GM19328 (cell line): ENCODE measurements at regions not wholly inside any gene's neighbourhood (a gene's known extent, or its start where the extent isn't known, plus 50 kb on each side); places are given as distances from the start of the nearest gene placed in this dataset.

ENCODE experiments used
- ATAC-seq: cut with Tn5 transposase; IDR thresholded peaks from one replicate; pipeline ENCODE4 v1.9.1; 2021; ENCODE audit warnings: mild to moderate bottlenecking, moderate library complexity; ENCODE audit not compliant: unreplicated experiment

DNA sequence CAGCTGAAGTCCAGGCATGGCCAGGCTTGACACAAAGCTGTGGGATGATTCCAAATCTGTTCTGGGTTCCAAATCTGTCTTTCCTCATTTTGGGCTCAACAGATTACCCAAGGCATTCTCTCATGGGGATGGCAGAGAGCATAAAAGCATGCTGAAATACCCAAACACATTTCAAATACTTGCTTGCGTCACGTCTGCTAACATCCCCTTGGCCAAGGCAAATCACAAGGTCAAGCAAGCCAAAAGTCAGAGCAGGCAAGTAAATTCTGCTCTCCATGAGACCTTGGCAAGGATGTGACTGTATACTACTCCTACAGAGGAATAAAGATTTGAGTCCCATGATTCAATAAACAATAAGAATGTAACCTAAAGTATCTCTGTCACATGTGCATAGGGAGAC is 306.7 kb downstream of the EPB41L4A start:
- no peak for ATAC-seq

DNA sequence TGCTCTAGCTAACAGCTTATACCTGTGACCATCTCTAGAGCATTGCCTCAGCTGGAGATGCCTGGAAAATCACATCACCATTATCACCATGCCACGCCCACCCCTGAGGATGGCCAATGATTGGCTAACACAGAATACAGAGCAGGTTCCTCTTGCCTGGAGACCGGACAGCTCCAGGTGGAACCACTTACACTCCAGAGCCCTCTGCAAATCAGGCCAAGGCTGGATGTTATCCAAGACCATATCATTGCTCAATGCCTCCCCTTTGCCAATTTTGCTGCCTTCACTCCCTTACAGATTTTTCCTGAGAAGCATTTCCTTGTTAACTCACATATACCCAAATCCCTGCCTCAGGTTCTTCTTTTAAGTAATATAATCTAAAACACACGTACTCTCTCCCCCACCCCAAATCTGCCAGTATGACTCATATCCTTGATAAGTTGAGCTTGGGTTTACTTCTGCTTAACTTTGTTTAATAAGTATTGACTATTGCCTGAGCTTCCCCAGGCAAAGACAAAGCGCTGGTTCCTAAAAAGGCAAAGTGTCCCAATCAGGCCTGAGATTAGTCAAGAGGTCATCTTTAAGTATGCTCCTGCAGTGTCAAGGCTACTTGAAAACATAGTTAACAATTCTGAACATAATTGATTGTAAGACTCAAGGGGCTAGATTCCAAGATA is 309.6 kb downstream of the EPB41L4A start:
- ATAC-seq, result no peak

DNA sequence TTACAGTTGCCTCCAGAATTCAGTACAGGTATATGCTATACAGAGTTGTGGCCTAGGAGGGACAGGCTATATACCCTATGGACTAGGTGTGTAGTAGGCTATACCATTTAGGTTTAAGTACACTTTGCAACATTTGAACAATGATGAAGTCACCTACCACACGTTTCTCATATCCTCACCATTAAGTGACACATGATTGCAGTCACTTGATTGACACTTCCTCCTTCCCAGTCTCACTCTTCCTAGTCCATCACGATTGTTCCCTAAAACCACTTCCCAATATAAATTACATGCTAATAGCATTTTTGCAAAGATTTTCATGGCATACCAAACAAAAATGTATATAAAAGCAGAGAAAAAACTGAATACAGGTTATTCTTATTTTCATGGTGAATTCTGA is 312.2 kb downstream of the EPB41L4A start:
- ATAC-seq, result no peak

DNA sequence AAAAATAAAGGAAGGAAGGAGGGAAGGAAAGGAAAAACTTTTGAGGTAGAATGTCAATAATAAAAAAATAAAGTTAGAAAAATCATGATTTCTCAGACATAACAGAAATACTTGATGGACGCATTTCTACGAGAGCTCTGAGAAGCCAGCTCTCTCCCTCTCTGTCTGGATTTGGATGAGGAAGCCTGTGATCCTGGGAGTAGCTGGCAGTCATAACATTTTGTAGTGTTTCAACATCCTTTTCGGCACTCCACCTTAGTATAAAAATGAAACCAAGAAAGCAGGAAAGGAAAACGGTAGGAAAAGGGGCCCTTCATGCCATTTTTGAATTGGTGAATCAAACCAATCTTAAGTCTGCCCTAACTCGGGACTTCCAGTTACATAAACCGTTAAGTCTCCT is 321.3 kb downstream of the EPB41L4A start:
- no peak for ATAC-seq

DNA sequence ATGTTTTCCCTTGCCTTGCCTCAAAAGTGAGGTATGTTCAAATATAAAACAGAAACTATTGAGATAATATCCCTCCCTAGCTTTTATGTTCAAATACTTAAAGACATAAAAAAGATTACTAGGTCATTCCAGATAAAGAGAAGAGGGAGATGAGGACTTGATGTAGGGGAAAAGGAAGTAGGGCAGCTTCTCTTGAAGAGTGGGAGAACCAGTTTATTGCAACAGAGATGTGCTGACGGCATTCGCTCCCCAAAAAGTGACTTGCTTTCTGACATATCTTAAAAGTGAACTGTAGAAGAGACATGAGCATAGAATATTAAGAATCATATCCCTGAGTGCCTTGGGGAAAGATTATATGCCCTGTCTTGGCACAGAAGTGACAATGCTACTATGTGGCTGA is 330.2 kb upstream of the NREP start:
- ATAC-seq, result no peak

DNA sequence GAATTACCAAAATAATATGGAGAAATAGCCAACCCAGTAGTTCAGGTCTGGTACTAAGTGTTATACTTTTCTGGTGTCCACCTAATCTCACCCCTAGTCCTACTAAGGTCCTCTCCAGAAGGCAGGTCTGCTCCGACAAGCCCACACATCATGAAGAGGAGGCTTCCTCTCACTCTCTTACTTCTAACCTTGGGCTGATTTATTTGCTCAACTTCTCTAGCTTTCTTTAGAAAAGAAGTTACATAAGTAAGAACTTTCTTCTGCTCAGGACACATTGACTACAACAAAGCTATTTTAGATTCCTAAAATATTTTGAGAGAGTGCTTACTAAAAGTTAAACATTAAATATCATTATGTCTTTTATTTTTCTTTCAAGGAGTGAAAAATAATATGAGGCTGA is 329.7 kb upstream of the NREP start:
- ATAC-seq, result no peak

DNA sequence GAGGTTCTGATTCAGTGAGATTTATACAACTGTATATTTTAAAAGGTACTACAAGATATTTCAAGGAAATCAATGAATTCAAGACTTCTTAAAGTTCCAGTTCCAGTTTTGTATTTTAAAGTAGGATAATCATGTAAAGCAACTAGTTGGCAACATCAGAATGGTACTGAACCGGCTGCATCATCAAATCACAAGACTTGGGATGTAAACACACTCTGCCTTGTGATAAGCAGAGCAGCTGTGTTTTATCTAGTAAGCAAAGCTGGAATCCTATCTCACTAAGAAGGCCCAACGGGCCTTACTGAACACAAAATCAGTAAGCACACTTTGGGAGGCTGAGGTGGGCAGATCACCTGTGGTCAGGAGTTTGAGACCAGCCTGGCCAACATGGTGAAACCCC is 327.2 kb upstream of the NREP start:
- no peak for ATAC-seq

DNA sequence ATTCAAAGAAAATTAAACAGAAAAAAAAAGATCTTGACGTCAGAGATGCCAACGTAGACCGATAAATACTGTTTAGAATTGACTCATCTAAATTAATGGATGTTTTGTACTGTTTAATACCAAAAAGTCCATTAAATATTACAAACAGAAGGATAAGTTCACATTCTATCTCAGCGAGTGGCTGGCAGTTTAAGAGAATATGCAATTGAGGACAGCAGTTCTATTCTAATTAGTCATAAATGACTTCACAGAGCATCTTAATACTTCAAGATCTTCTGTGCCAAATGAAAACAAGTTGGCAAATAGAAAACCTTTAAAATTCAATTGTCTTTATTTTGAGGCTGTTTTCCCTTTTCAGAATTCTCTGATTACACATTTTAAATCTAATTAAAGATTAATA is 326.6 kb upstream of the NREP start:
- ATAC-seq, result no peak

DNA sequence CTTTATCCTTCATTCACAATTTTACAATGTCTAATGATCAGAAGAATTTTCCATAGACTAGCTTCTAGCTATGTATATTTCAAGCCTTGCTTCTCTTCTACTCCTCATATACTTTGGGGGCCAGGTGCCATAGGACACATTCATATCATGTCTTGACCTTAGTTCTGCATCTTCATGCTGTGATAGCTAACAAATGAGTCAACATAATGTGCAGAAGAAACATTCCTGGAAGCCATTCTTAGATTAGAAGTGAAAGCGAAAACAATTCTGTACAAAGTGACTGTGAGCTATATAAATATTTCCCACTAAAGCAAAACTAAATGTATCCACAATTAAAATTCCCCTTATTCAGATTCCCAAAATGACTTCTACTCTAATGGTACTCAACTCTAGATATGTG is 320.2 kb upstream of the NREP start:
- ATAC-seq, result peak; percentile 57

DNA sequence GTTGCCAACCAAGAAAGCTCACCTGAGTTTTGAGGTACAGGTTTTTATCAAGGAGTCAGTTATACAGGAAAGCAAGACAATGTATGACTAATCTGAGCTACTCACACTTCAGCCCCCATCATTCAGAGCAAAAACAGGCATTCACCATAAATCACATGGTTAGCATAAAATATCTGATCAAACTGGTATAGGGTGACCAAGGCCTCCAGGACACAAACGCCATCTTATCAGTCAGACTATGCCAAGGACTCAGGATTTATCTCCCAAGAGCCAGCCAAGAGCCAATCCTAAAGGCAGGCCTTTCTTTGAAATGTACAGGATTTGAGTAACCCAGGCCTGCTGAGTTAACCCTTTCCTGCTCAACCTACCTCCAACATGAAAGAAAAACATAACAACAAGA is 313.0 kb upstream of the NREP start:
- no peak for ATAC-seq

DNA sequence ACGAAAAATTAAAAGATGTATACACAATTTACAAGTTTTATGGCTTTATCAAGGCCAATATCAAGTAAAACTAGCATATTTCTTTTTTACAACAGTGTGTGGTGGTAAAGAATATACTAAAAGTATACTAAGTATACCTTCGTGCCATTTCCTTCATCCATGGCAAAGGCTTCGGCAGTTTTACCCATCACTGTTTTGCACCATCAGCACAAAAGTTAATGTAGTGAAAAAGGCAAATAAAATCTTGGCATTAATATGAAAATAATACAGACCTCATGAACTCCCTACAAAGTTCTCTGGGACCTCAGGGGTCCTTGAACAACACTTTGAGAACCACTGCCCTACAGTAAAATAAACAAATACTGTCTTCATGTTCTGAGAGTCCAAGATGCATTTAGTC is 312.3 kb upstream of the NREP start:
- no peak for ATAC-seq

DNA sequence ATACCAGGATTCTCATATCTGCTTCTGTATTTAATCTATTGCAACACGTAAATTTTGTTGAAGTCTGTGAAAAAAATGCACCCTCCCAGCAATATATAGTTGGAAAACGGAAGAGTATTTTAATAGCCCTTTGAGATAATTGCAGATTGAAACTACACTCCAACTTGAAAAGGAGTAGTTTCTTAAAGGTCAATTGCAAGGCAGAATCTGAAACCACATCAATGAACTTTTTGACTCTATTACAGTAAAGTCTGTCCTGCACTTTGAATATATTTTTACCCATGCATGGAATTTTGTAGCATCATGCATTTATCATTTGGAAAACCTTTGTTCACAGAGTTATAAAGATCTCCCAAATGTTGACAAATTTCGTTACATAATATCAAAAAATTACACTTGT is 311.6 kb upstream of the NREP start:
- no peak for ATAC-seq

DNA sequence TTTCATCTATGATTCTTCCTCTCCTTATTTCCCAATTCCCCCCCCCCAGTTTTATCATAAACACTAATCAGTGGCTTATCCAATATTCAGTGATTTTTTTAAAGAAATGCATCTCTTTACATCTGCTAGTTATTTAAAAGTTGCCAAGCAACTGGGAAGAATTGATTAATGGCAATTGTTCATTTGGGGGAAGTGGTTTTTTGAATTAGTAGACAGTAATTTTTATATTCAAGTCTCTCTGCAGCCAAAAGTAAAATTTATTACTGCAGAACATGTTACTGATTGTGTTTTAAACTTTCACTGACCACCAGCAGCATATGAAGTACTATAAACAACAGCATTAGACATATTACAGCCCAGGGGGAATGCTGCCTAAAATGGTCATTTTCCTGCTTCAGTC is 308.8 kb upstream of the NREP start:
- ATAC-seq, result no peak

DNA sequence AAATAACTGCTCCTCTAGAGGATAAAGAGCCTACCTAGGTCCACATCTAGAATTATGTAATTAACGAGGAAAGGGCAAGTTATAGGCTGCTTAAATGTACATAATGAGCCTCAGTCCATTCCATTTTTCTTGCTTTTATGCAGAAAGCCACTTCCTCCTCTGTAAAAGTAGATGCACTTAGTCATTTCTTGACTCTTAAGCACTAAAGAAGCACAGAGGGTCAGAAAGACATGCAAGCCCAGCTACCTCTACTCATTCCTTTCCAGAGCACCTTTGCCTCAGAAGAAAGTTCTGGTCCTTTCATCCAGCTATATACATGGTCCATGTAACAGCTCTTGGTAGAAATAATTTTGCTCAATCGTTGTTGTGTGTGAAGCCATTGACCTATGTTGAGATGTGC is 308.0 kb upstream of the NREP start:
- no peak for ATAC-seq

DNA sequence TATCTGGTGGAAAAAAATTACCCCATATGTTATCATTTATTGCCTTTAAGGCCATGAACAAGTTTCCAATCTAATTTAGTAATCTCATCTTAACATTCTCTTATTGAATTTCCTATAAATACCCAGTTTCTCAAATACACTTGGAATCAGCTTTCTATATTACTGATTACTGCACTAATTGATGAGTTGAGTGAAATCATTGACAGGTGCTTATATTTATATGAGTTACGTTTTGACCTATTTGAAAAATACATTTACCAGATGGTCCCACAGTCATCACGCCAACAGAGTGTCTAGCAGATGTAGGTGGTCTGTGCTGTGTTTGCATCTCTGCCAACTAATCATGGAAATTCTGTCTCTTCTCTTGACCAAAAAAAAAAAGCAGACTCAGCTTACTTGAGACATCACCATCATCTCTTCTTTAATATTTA is 307.3 kb upstream of the NREP start:
- ATAC-seq, result no peak

DNA sequence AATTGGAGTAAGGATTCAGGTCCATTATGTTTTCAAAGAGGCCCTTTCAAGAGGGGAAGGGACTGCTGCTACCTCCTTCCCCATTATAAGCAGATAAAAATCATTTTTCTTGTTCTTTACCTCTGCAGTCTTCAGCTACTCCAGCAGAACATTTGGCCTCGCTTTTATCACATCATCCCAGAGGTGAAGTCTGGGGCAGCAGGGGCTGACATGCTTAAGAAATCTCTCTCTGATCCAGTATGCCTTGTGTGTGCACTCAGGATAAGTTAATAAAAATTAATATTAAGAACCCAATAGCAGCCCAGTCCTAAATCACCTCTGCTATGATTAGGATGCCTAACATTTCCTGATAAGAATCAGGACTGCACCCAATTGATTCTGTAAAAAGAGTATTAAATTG is 306.9 kb upstream of the NREP start:
- no peak for ATAC-seq

DNA sequence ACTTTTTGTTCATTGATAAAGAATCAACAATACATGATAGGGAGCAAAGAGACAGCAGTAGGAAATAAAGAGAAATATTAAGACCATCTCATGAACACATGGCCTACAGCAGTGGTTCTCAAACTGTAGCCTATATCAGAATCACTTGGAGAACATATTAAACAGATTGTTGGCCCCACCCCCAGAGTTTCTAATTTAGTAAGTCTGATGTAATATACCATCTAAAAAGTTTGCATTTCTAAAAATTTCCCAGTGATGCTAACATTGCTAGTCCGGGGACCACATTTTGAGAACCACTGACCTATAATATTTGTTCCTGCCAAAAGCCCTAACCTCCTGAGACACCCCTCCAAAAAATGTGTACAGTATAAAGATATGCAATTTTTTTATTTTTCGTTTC is 306.2 kb upstream of the NREP start:
- no peak for ATAC-seq

DNA sequence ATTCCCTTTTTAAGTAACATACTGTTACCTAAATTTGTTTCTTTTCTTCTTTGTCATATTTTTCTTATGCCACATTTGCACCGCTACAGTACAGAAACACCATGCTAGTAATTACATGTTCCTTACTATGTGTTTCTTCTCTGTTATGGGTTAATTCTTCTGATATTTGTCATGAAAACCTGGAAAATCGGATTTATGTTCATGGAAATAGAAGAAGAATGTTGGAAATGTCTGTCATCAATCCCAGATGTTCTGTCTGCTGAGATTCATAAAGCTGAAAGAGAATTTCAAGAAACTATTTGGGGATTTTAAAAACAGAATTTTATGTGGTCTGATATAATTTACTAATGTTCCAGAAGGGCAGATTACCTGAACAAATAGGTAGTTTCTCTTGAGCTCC is 305.2 kb upstream of the NREP start:
- ATAC-seq, result no peak

DNA sequence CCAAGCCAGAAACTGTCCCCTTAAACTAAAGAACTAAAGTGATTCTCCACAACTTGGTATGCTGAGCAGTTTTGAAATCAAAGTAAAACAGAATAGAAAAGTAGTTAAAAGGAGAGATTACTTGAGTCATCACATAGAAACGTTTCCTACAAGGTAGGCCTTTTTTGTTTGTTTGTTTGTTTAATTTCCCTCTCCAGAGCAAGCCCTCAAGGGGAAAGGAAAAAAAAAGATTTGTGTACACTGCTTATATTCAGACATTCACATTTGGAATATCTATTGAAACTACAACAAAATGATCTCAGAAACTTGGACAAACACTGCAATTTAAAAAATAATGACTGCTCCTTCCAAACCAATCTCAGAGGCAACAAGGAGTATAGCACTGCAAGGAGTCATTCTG is 304.7 kb upstream of the NREP start:
- no peak for ATAC-seq

DNA sequence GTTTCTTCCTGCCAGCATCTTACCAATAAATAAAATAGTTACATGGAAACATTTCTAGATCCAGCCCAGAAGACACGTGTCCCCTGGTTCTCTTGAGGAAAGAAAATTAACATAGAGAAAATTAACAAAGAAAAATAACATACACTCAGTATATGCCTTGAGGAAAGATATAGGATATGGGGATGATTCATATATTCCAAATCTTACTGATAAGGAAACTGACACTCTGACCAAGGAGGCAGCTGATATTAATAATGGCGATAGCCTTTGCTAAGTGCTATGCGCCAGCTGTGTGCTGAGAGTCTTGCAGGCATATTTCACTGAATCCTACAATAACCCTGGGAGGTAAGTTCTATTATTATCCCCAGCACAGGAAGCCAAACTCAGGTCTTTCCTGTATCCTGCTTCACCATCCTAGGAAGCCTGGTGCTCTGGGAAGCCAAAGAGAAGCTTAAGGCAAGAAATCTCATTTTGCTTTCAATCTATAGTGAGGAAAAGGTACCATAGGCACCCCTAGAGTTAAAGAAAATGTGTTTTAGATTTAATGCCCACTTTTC is 302.7 kb upstream of the NREP start:
- peak; percentile 46 for ATAC-seq

DNA sequence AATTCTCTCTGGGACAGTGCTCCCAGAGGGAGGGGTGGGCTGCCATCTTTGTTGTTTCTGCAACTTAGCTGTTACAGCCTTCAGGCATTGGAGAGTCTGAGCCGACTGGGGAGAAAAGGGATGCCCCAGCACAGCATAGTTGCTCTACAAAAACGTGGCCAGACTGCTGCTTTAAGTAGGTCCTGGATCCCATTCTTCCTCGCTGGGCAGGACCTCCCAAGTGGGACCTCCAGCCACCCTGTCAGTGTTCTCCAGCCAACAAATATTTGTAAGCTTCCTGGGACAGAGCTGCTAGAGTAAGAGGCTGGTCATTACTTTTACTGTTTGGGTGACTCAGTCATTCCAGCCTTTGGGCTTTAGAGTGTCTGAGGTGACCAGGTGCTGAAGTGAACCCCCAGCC is 292.7 kb upstream of the NREP start:
- no peak for ATAC-seq

DNA sequence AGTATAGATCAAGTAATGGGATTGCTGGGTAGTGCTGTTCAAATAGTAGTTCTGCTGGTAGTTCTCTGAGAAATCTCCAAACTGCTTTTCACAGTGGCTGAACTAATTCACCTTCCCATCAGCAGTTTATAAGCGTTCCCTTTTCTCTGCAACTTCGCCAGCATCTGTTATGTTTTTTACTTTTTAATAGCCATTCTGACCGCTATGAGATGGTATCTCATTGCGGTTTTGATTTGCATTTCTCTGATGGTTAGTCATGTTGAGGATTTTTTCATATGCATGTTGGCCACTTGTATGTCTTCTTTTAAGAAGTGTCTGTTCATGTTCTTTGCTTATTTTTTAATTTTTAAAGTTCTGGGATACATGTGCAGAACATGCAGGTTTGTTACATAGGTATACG is 279.2 kb upstream of the NREP start:
- no peak for ATAC-seq

DNA sequence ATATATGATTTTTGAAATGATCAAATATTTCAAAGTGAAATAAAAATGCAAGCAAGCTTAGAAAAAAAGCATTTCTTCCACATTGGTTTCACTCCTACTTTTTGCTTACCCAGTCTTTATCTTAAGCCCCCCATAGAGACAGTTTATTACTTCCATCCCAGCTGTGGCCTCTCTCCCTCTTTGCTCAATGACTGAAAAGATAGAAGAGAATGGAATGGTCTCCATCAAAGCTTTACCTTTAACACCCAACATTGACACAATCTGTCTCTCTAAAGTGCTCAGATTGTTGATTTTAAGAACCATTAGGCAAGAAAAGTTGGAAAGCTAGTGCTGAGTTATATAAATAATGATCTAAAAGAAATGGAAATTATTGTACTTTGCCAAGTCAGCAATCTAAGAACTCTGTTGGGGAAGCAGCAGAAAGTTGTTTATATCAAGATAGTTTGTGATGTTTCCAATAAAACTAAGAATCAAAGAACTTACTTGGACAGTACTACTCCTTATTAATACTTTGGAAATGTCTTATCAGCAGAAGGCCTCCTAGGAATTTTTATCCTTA is 277.5 kb upstream of the NREP start:
- no peak for ATAC-seq
